ENCODE measurements at regions not wholly inside any gene's neighbourhood (a gene's known extent, or its start where the extent isn't known, plus 50 kb on each side); places are given as distances from the start of the nearest gene placed in this dataset.

GRCh38 chr12:107894589-107894988 lies 120.1 kb downstream of the ASCL4 start:
- DNase-seq: no peak

GRCh38 chr12:107895966-107896365 lies 121.5 kb downstream of the ASCL4 start:
- DNase-seq: no peak

GRCh38 chr12:107900588-107900987 lies 126.1 kb downstream of the ASCL4 start:
- DNase-seq: no peak

- DNase-seq: no peak
Measured at GRCh38 chr12:107903341-107904061, 129.0 kb downstream of the ASCL4 start.

- no peak for DNase-seq
Measured at GRCh38 chr12:107906707-107907106, 132.2 kb downstream of the ASCL4 start.

- no peak for DNase-seq
Measured at GRCh38 chr12:107912421-107913004, 138.0 kb downstream of the ASCL4 start.

- DNase-seq: no peak
Measured at GRCh38 chr12:107914460-107914977, 140.0 kb downstream of the ASCL4 start.

- DNase-seq: peak; percentile 6
Measured at GRCh38 chr12:107917912-107918800, 143.7 kb downstream of the ASCL4 start.

GRCh38 chr12:107921062-107921461 lies 146.6 kb downstream of the ASCL4 start:
- DNase-seq: no peak

- DNase-seq: no peak
Measured at GRCh38 chr12:107925125-107925524, 150.6 kb downstream of the ASCL4 start.

- DNase-seq: no peak
Measured at GRCh38 chr12:107929436-107929835, 154.9 kb downstream of the ASCL4 start.

- DNase-seq: no peak
Measured at GRCh38 chr12:107931761-107932160, 157.3 kb downstream of the ASCL4 start.

GRCh38 chr12:107938446-107938845 lies 163.9 kb downstream of the ASCL4 start:
- no peak for DNase-seq

- DNase-seq: no peak
Measured at GRCh38 chr12:107948391-107948945, 174.0 kb downstream of the ASCL4 start.

- no peak for DNase-seq
Measured at GRCh38 chr12:107951024-107951423, 176.5 kb downstream of the ASCL4 start.

GRCh38 chr12:107955966-107956643 lies 173.0 kb upstream of the WSCD2 start:
- no peak for DNase-seq

GRCh38 chr12:107957459-107957858 lies 171.6 kb upstream of the WSCD2 start:
- DNase-seq: no peak

GRCh38 chr12:107963635-107964034 lies 165.5 kb upstream of the WSCD2 start:
- DNase-seq: no peak

GRCh38 chr12:107967170-107967569 lies 161.9 kb upstream of the WSCD2 start:
- DNase-seq: no peak

- DNase-seq: no peak
Measured at GRCh38 chr12:107973950-107974349, 155.1 kb upstream of the WSCD2 start.

- no peak for DNase-seq
Measured at GRCh38 chr12:107976331-107976730, 152.8 kb upstream of the WSCD2 start.

- DNase-seq: no peak
Measured at GRCh38 chr12:107978201-107978600, 150.9 kb upstream of the WSCD2 start.

- DNase-seq: no peak
Measured at GRCh38 chr12:107978641-107979040, 150.4 kb upstream of the WSCD2 start.
